DMS114 treated with DMSO at 0.1 percent for 48 hours (cell line): ENCODE measurements at regions not wholly inside any gene's neighbourhood (a gene's known extent, or its start where the extent isn't known, plus 50 kb on each side); places are given as distances from the start of the nearest gene placed in this dataset.
"Not testable (repeated sequence)": the region's sequence is repeated elsewhere in the genome, so short reads cannot be mapped to it uniquely, and the experiment has no call there.

ENCODE experiments used
- DNase-seq: peaks from one replicate; lab custom pipeline; 2025; ENCODE audit not compliant: unreplicated experiment; lab: John Stamatoyannopoulos, UW

- DNase-seq, result no peak
Observed at GRCh38 chr20:25848222-25848621, 151.6 kb upstream of the ZNF337 start.

DNA sequence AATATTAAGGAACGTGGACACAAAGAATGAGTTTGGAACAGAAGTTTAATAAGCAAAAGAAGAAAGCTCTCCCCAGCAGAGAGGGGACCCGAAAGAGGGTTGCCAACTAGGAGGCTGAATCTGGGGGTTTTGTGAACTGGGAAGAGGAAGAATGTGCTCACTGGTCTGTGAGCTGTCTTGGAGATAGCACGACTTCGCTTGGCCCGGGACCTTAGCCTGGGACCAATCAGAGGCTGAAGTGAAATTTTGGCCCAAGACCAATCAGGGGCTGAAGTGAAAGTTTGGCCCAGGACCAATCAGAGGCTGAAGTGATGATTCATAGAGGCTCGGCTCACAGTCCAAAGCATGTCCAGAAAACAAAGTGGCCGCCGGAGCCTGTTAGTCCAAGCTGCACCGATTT is 148.0 kb upstream of the ZNF337 start:
- not testable (repeated sequence) for DNase-seq

DNA sequence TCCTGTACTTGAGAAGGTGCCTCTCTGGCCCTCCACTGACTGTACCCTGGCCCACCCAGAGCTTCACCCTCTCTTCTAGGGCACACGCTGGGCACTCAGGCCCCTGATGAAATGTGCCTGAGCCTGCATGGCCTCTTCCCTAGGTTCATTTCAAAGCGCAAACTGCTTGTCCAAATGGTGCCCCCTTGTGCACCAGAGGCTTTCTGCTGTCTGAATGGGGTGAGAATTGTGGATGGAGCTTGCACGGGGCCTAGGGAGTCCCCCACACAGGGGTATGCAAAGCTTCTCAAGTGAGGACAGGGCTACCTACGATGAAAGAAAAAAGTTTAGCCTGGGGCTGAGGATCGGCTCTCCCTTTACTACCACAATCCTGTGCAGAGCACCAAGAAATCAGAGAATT is 116.9 kb upstream of the ZNF337 start:
- DNase-seq, result not testable (repeated sequence)

DNA sequence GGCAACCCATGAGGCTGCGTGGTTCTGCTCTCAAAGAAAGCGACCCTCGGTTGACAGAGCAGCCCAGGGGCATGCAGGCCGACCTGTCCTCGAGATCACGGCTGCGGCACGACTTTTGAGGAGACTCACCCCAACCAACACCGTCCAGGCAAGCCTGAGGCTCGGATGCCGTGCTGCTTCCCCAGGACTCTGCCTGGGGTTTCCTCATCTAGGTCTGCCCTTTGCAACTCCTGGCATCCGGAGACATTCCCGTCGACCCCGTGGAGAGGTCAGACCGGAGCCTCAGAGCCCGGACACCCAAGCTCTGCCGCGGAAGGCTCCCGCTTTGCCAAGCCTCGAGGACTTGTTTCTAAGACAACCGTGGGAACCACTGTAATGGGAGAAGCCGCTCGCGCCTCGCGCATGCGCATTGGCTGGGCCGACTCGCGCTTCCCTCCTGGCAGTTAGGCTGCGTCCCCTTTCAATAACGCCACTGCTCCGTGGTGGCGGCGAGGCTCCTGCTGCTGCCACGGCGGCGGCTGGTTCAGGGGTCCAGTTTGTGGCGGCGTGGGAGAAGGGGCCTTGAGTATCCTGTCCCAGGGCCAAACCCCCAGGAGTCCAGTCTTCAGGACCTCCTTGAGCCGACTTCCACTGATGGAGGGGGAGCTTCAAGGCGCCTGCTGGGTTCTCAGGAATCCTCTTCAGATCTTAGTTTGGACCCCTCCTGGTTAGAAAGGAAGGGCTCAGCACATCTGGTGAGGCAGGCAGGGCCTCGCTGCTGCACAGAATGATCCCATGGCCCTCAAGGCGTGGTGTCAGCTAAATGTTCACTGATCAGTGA is 101.7 kb upstream of the ZNF337 start:
- DNase-seq, result not testable (repeated sequence)

DNA sequence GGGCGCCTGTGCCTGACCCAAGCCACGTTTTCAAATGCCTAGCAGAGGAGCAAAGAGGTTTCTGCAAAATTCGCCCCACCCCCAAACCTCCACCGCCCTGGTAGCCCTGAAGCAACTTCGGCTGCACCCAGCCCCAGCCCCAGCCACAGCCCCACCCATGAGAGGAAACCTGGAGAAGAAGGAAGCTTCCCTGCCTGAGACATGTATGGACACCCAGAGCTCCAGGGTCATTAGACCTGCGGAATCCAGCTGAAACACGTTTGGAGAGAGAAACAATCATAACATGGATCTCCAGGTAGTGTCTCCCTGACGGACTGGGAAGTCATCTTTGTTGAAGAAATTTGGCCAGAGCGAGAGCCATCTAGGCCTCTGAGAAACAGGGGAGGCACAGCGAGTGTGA is 100.4 kb upstream of the ZNF337 start:
- DNase-seq, result not testable (repeated sequence)

- not testable (repeated sequence) for DNase-seq
Observed at GRCh38 chr20:25777241-25777640, 80.6 kb upstream of the ZNF337 start.

DNA sequence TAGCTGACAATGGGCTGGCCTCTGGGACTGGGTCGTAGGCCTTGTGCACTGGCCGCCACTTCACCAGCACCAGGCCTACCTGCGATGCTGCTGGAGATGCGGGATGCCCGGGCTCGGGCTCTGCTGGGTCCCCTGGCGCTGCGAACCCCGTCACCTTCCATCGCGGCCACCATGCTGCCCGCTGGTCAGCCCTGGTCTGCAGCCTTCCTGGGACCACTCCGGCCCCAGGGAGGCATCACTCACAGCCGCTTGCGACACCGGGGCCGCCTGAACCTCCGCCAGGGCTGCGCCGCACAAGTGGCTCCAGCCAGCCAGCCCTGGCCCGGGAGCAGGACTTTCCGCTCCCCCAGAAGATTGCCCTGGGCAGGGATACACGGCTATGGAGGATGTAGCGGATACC is 78.1 kb upstream of the ZNF337 start:
- not testable (repeated sequence) for DNase-seq

DNA sequence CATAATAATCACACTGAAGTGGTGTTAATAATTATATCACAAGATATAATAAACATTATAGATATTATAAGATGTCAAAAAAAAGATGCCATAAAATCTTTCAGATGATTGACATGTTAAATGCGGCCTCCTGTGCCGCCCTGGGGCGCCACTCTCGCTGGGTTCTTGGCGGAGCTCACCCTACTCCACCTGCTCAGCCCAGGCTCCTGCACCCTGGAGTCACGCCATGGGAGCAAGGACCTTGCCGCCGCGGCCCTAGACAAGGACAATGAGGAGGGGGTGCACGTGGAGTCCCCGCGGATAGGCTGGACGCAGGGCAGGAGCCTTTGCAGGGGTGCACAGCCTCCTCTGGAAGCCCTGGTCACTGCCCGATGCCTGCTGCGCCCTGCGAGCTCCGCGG is 77.5 kb upstream of the ZNF337 start:
- DNase-seq, result not testable (repeated sequence)

- not testable (repeated sequence) for DNase-seq
Observed at GRCh38 chr20:25772437-25772836, 75.8 kb upstream of the ZNF337 start.

DNA sequence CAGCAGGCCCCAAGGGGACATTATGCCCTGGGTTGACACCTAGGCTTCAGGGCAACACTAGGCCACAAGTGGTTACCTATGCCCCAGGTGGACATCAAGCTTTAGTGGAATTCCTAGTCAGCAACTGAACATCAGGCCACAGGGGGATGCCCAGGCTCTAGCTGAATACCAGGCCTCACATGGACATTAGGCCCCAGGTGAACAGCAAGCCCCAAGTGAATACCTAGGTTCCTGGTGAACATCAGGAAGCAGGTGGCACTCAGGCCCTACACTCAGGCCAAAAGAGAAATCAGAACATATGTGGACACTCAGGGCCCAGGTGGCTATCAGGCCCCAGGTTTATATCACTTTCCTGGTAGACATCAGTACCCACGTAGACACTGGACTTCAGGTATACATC is 75.2 kb upstream of the ZNF337 start:
- DNase-seq, result not testable (repeated sequence)

GRCh38 chr20:25761596-25761995 is 64.9 kb upstream of the ZNF337 start:
- DNase-seq, result no peak

DNA sequence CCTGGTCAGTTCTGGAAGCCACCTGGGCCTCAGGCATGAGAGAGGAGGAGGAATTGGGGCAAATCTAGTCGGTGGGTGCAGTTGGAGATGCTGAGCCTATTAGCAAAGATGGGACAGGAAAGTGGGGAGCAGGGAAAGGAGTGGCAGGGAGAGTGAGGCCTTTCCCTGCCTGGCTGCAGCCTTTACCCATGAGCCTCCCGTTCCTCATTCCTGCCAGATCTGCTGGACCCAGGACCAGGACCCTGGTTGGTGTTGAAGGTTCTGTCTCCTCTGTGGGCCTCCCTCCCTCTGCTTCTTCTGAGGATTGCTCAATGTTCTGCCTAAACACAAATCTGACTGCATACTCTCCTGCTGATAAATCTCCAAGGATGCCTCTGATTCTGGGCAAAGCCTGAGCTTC is 64.4 kb upstream of the ZNF337 start:
- not testable (repeated sequence) for DNase-seq

- DNase-seq, result peak; percentile 25
Observed at GRCh38 chr20:25750765-25751696, 54.4 kb upstream of the ZNF337 start.

- DNase-seq, result no peak
Observed at GRCh38 chr20:25750220-25750764, 53.6 kb upstream of the ZNF337 start.

DNA sequence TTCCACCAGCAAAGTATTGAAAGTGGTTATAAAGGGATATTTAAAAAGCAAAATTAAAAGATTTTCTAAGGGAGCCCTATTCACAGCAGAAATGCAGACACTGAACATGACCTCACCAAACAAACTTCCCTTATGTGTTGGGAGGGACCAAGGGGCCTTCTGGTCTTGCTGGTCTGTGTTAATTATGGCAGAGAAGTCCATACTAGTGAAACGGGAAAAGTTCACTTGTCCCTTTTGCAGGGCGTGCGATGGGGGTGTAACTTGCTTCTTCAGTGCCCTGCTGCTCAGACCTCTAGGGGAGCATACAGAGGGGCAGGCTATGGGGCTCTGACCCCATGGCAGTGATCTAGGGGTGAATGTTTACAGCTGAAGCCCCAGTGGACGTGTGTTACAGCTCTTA is 53.0 kb upstream of the ZNF337 start:
- DNase-seq, result no peak
